Adrenal gland (tissue), 9 donors: ENCODE measurements at regions not wholly inside any gene's neighbourhood (a gene's known extent, or its start where the extent isn't known, plus 50 kb on each side); places are given as distances from the start of the nearest gene placed in this dataset.
A peak's percentile ranks its signal among the peaks of the same experiment; 100 is the strongest.

Experiments
- DNase-seq, 7 donors: peaks; one replicate each; pipeline ENCODE4 v3.0.0-alpha.2; 2019 to 2020
- H3K27ac ChIP-seq, 5 donors: fragments of 200-600 bp; sonication (generic) in 4 of 5; 1 replicate in 3 of 5; 2 replicates in 2 of 5; pipeline versions ENCODE4 v1.5.1 to v1.8.0; 2016 to 2020; ENCODE audit warnings: mild to moderate bottlenecking in 1 of 5
- H3K27me3 ChIP-seq: fragments of 200-600 bp; 2 replicates; pipeline ENCODE4 v1.8.0; 2021
- H3K36me3 ChIP-seq, 2 donors: fragments of 200-600 bp; replicated peaks in 1 of 2; 1 replicate in 1 of 2; 2 replicates in 1 of 2; pipeline versions ENCODE4 v1.5.1 to v1.8.0; 2018 to 2022
- H3K4me1 ChIP-seq, 2 donors: fragments of 200-600 bp; replicated peaks in 1 of 2; 1 replicate in 1 of 2; 2 replicates in 1 of 2; pipeline versions ENCODE4 v1.5.1 to v1.8.0; 2018 to 2021
- H3K4me3 ChIP-seq, 4 donors: fragments of 200-600 bp; sonication (generic) in 3 of 4; one replicate each; pipeline ENCODE4 v1.5.1; 2016 to 2018
- H3K9me3 ChIP-seq, 3 donors: fragments of 200-600 bp; sonication (generic) in 1 of 3; replicated peaks in 1 of 3; 1 replicate in 2 of 3; 2 replicates in 1 of 3; pipeline versions ENCODE4 v1.5.1 to v1.8.0; 2016 to 2021
- CTCF ChIP-seq, 6 experiments: fragments of 450-650 bp in 4 of 6; fragments of 200-600 bp in 2 of 6; sonication (generic) in 1 of 6; IDR thresholded peaks; 1 replicate in 5 of 6; 2 replicates in 1 of 6; pipeline versions ENCODE4 v1.5.1 to v1.8.0; 2016 to 2021; ENCODE audit warnings: antibody characterized with exemption in 6 of 6, mild to moderate bottlenecking in 2 of 6, moderate library complexity in 1 of 6
- POLR2A ChIP-seq, 2 donors: fragments of 450-650 bp; IDR thresholded peaks; one replicate each; pipeline ENCODE4 v1.6.1; 2017; ENCODE audit warnings: antibody characterized with exemption in 2 of 2, mild to moderate bottlenecking in 2 of 2, moderate library complexity in 1 of 2
- WGBS, 4 donors: extraction: QIAGEN DNeasy Blood & Tissue Kit in 2 of 4; methylation state at CpG; one replicate each; pipeline versions ENCODE4 v1.1.5 to v1.1.7; 2013 to 2017; 5-methylcytosine and 5-hydroxymethylcytosine counted together
- intact Hi-C, 2 donors: fragments of 100-400 bp; cut with DNase I; formaldehyde crosslinking; loops; one replicate each; pipeline versions ENCODE4 v1.14.1 to v1.15.0; 2022 to 2023
- donor health status: healthy with polysubstance abuse.
- donor health status: Bipolar disorder and iron deficiency.
- donor health status: DM: yes; HTN: yes; CAD: no.
- donor health status: DM: no; HTN: no; CAD: no.
- donor health status: DM: no; HTN: no; CAD: no.

DNA sequence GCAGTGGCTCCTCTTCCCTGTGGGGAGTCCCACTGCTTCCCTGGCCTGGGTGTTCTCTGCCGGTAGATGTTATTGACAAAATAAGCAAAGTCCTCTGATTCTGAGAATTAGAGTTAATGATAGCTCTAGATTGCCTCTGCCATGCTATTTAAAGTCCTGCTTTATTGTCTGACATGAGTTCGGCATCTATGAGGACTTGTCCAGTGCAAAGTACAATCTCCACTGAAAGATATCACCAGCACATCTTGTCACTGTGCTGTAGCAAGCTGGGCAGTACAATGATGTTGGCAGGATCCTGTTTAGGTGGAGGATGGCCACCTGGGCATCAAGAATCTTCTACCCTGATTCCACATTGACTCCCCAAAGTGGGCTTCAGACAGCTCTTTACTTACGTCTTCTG lies 54.0 kb upstream of the ATP5PO start:
- Histone ChIP-seq H3K4me1 (peaks cover 12 to 14% of the 10 kb centered on the region in 2 donors), H3K4me3 (no peak overlapping the region), H3K9me3 (no peaks in the 10 kb centered on the region), H3K27ac (no peak overlapping the region), H3K27me3 (no peaks in the 10 kb centered on the region), H3K36me3 (no peaks in the 10 kb centered on the region)
- 86 to 89% (median 87%) methylated on average over 3 of the region's 3 CpGs for WGBS, 4 donors
- intact Hi-C loops = no loop called here
- no peak for TF ChIP-seq POLR2A (IDR thresholded peaks at IDR 0.05)
- TF ChIP-seq CTCF (IDR thresholded peaks at IDR 0.05) = no peak
- no peak for DNase-seq

DNA sequence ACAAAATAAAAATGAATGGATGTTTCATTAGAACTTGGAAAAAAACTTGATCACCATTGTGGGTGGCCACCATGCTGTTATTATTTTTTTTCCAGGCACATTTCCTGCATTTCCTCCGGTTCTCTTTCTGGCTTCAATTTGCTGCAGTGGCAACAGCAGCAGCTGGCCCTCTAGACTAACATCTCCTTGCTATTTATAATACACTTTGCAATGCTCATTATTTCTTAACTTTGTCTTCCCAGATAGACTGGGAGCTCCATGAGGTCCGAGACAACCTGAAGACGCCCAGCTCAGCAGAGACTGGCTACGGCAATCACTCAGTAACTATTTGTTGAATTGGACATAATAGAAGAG lies 53.4 kb upstream of the ATP5PO start:
- H3K9me3 ChIP-seq = no peaks in the 10 kb centered on the region
- H3K4me1 ChIP-seq = peaks cover 12 to 14% of the 10 kb centered on the region in 2 donors
- no peaks in the 10 kb centered on the region for H3K27me3 ChIP-seq
- TF ChIP-seq CTCF (IDR thresholded peaks at IDR 0.05) = no peak
- no peak overlapping the region for H3K4me3 ChIP-seq
- H3K27ac ChIP-seq = no peak overlapping the region
- 60 to 76% (median 66%) methylated on average over 4 of the region's 4 CpGs for WGBS, 4 donors
- no peak for DNase-seq
- H3K36me3 ChIP-seq = no peaks in the 10 kb centered on the region
- intact Hi-C loops = no loop called here

GRCh38 chr21:33968080-33968994 lies 52.7 kb upstream of the ATP5PO start:
- TF ChIP-seq POLR2A (IDR thresholded peaks at IDR 0.05) (no peak), CTCF (IDR thresholded peaks at IDR 0.05) (no peak)
- Histone ChIP-seq H3K9me3 (no peaks in the 10 kb centered on the region), H3K27me3 (no peaks in the 10 kb centered on the region), H3K27ac (no peak overlapping the region), H3K36me3 (no peaks in the 10 kb centered on the region), H3K4me3 (no peak overlapping the region), H3K4me1 (peaks cover 12 to 14% of the 10 kb centered on the region in 2 donors)
- 56 to 61% (median 58%) methylated on average over 5 of the region's 5 CpGs for WGBS, 4 donors
- intact Hi-C loops = no loop called here
- DNase-seq = no peak

DNA sequence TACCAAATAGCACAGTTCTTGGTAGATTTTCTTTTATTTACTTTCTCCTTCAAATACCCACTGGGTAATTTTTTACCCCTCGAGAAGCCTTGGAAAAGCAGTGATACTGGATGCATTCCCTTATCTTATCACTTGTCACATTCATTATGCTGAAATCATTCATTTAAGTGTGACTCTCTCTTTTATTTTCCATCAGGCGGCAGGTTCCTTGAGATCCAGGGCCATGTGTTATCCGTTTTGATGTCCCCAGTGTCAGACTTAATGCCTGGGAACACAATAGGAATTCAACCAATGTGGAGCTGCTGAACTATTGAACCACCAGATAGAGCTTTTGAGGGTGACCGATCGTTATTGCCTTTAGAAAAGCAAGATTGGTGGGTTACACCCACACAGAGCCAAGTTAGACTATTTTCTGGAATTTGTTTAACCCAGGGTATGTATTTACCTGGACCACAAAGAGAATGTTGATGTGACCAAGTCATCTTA lies 51.5 kb upstream of the ATP5PO start:
- Histone ChIP-seq H3K27ac (no peak overlapping the region), H3K36me3 (no peaks in the 10 kb centered on the region)
- 28 to 42% (median 36%) methylated on average over 5 of the region's 5 CpGs for WGBS, 4 donors

More for the DNA sequence above, 51.5 kb upstream of the ATP5PO start:
- H3K4me1 ChIP-seq = peaks cover 12 to 14% of the 10 kb centered on the region in 2 donors
- intact Hi-C loops = no loop called here
- no peak for TF ChIP-seq POLR2A (IDR thresholded peaks at IDR 0.05)
- TF ChIP-seq CTCF (IDR thresholded peaks at IDR 0.05) = no peak
- no peak overlapping the region for H3K4me3 ChIP-seq
- no peaks in the 10 kb centered on the region for H3K9me3 ChIP-seq
- DNase-seq = peak in 2 of 7 donors; percentile 42 to 53
- no peaks in the 10 kb centered on the region for H3K27me3 ChIP-seq
